NCI-H2196 (cell line): ENCODE measurements at regions not wholly inside any gene's neighbourhood (a gene's known extent, or its start where the extent isn't known, plus 50 kb on each side); places are given as distances from the start of the nearest gene placed in this dataset.
A peak's percentile ranks its signal among the peaks of the same experiment; 100 is the strongest.

ENCODE experiments used
- DNase-seq: peaks from one replicate; lab custom pipeline; 2025; ENCODE audit not compliant: unreplicated experiment; lab: John Stamatoyannopoulos, UW

DNA sequence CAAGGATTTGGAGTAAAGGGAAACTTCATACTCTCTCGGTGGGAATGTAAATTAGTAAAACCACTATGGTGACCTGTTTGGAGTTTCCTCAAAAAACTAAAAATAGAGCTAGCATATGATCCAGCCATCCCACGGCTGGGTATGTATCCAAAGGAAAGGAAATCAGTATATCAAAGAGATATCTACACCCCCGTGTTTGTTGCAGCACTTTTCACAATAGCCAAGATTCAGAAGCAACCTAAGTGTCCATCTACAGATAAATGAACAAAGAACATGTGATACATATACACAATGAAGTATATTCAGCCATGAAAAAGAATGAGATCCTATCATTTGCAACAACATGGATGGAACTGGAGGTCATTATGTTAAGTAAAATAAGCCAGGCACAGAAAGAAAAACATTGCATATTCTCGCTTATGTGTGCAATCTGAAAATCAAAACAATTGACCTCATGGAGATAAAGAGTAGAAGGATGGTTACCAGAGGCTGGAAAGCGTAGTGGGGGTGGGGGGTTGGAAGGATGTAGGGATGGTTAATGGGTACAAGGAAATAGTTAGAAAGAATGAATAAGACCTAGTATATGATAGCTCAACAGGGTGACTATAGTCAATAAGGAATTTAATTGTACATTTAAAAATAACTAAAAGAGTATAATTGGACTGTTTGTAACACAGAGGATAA is 468.0 kb downstream of the BCAT1 start:
- DNase-seq = no peak

DNA sequence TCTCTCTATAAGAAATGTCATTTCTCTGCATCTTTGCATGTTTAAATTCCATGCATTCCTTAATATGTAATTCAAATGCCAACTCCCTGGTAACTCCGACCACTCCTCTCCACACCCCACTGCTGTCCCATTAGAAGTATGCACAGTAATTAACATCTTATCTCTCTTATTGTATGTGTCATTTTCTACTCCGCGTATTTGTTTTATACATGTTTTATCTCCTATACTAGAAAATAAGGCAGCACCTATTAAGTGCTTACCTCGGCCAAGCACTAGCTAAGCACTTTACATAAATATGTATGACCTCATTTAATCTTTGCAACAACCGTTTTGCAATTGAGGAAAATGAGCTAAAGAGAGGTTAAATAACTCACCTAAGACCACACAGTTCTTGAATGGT is 469.8 kb downstream of the BCAT1 start:
- no peak for DNase-seq

DNA sequence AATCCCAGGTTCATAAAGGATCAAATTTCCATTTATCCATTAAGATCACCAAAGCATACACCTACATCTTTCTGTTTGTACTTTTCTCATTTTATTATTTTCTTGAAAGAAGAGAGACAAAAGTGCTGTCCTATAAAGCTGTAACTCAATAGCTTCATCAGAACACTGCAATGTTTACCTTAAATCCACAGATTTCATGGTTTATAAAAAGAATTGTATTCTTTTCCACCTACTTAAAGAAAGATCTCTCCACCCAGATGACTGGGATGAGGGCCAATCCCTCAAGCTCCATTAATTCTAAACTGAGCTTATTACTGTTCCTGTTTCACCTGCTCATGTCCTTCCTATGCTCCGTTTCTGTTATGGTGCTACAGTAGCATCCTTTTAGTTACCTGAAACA is 470.6 kb downstream of the BCAT1 start:
- DNase-seq = peak; percentile 72

DNA sequence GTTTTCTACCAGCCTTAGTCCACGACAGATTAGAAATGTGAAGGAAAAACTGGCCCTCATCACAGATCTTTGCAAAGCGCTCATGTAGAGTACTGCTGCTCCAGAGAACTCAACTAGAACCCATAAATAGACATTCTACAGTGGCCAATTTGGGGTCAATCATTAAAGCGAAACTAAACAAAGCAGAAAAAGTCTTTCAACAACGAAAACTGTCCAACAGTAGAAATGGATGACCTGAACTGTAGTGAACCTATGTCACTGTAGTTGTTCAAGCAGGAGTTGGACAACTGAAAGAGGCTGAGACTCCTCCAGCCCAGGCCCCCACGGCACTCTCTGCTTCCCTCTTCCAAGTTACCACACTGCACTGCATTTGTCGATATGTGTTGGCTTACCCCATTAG is 472.6 kb downstream of the BCAT1 start:
- DNase-seq = no peak

GRCh38 chr12:24475337-24475736 is 473.6 kb downstream of the BCAT1 start:
- DNase-seq = no peak

GRCh38 chr12:24473097-24473496 is 475.8 kb downstream of the BCAT1 start:
- DNase-seq = no peak

DNA sequence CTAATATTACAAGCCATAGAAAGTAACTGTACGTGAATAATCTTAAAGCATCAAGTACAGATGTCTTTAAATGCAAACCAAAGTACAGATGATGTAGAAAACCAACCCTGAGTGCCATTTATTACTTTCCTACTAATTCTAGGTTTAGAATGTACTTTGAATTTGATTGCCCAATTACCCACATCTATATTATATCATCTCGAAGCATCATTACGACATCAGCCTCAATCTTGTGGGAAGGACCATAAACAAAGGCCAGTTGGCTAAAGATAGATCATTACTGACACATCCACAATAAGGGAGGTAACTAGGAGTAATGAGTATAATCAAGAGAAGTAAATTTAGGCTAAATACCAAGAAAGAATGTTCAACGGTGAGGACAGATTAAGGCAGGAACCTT is 478.9 kb downstream of the BCAT1 start:
- DNase-seq = no peak

GRCh38 chr12:24469089-24469488 is 479.8 kb downstream of the BCAT1 start:
- DNase-seq = no peak

GRCh38 chr12:24467226-24467625 is 481.7 kb downstream of the BCAT1 start:
- no peak for DNase-seq

GRCh38 chr12:24463375-24463774 is 485.5 kb downstream of the BCAT1 start:
- DNase-seq = no peak

GRCh38 chr12:24462946-24463345 is 486.0 kb downstream of the BCAT1 start:
- DNase-seq = no peak

GRCh38 chr12:24460506-24460905 is 488.4 kb downstream of the BCAT1 start:
- DNase-seq = no peak

GRCh38 chr12:24460099-24460498 is 488.8 kb downstream of the BCAT1 start:
- DNase-seq = no peak

- DNase-seq = no peak
These were observed 493.1 kb downstream of the BCAT1 start for GRCh38 chr12:24455811-24456210.

DNA sequence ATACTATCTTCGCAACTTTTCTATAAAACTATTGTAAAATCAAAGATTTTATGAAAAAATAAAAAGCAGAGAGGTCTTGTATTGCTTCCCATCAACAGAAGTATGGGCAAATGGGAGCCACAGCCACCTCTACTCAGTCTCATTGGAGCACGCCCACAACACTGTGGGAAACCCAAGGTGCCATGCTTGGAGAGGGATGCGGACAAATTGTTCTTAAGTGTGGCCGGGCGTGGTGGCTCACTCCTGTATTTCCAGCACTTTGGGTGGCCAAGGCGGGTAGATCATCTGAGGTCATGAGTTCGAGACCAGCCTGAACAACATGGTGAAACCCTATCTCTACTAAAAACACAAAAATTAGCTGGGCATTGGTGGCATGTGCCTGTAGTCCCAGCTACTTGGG is 498.2 kb upstream of the SOX5 start:
- no peak for DNase-seq

DNA sequence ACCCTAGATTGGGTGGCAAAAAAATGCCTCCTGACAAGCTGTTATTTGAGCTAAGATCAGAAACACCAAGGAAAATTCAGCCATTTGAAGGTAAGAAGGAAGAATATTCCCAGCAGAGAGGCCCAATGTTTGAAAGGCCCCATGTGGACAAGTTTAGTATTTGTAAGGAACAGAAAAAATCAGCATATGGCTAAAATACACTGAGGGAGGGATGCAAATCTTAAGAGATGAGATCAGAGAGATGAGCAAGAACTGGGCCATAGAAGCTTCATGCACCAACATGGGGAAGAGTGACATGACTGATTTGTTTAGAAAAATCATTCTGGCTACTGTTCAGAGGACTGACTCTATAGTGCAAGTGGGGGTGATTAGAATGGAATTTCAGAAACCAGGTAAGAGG is 496.8 kb upstream of the SOX5 start:
- DNase-seq = no peak

GRCh38 chr12:24444634-24445033 is 495.2 kb upstream of the SOX5 start:
- DNase-seq = no peak

GRCh38 chr12:24441458-24441857 is 492.0 kb upstream of the SOX5 start:
- no peak for DNase-seq

DNA sequence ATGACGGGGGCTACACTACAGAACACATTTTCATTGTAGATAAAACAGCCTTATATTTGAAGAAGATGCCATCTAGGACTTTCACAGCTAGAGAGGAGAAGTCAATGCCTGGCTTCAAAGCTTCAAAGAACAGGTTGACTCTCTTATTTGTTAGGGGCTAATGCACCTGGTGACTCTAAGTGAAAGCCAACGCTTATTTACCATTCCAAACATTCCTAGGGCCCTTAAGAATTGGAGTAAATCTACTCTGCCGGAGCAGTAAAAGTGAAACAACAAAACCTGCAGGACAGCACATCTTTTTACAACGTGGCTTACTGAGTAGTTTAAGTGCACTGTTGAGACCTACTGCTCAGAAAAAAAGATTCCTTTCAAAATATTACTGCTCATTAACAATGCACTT is 487.2 kb upstream of the SOX5 start:
- no peak for DNase-seq

DNA sequence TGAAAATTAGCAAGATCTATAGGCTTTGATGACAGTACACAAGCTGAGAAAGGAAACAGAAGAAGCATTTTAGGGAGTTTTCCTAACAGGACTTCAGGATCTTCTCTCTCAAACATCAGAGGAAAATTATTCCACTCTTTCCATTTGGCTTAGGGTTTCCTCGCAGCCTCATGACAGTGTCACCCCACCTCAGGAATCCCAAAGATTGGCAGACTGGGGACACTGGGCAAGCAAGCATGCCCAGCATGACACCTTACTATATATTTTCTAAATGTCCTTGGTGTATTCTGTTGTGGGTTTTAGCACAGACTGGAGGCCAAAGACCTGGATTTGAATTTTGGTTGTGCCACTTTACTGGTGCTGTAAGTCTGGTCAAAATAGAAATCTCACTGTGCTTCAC is 482.4 kb upstream of the SOX5 start:
- DNase-seq = no peak

DNA sequence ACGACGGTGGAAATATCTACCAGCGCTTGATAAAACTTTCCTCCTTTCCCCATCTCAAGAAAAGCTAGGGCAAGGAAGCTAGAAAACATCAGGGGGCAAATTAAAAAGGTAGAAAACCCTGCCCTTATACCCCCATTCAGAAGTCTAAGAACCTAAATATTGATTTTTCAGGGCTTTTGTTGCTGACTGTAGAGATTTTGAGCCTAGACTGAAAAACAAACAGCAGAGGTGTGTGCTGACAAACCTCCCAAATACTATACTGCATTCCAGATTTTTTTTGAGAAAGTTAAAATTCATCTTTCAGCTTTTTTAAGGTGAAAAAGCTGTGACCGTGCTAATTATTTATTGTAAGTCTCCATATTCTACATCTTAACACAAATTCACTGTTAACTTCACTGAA is 478.3 kb upstream of the SOX5 start:
- DNase-seq = no peak

- no peak for DNase-seq
These were observed 476.1 kb upstream of the SOX5 start for GRCh38 chr12:24425601-24425970.

GRCh38 chr12:24424889-24425600 is 475.6 kb upstream of the SOX5 start:
- no peak for DNase-seq
